IMR-90 (cell line): ENCODE measurements at regions not wholly inside any gene's neighbourhood (a gene's known extent, or its start where the extent isn't known, plus 50 kb on each side); places are given as distances from the start of the nearest gene placed in this dataset.

ENCODE experiments used
- ATAC-seq: fragments of 200-7000 bp; cut with Tn5 transposase; 2 replicates; pipeline ENCODE4 v1.9.1; 2020; ENCODE audit warnings: low read depth, mild to moderate bottlenecking, moderate library complexity
- BruUV-seq: library from RNA; stranded (reverse); fragments of 400-500 nt; replicated peaks from 2 replicates; lab custom pipeline; 2021; lab: Mats Ljungman, UMichigan
- CTCF ChIA-PET: fragments of 300-600 bp; formaldehyde crosslinking; extraction: SDS; loops from one replicate; lab custom pipeline; 2021; ENCODE audit warnings: antibody characterized with exemption; lab: Yijun Ruan, JAX
- POLR2A ChIA-PET: fragments of 300-600 bp; sonication (Branson Sonifier 250); formaldehyde crosslinking; loops from one replicate; lab custom pipeline; 2022; ENCODE audit warnings: antibody characterized with exemption; ENCODE audit not compliant: unreplicated experiment; lab: Charles Lee
- DNase-seq: peaks from one replicate; pipeline ENCODE4 v3.0.0; 2013
- H2AFZ ChIP-seq: replicated peaks from 2 replicates; pipeline ENCODE3; 2013; ENCODE audit warnings: low read length, mild to moderate bottlenecking; ENCODE audit not compliant: poor library complexity
- H2AK5ac ChIP-seq: 2 replicates; pipeline ENCODE4 v1.6.1; 2013; ENCODE audit warnings: low read depth, low read length, inconsistent platforms
- H2AK9ac ChIP-seq: replicated peaks from 2 replicates; pipeline ENCODE3; 2013; ENCODE audit warnings: mild to moderate bottlenecking, low read depth, low read length, moderate library complexity; ENCODE audit not compliant: poor library complexity
- H2BK120ac ChIP-seq: 2 replicates; pipeline ENCODE4 v1.6.1; 2013; ENCODE audit warnings: low read depth, low read length, inconsistent platforms
- H2BK15ac ChIP-seq: 3 replicates; pipeline ENCODE4 v1.6.1; 2013; ENCODE audit warnings: low read depth, low read length, inconsistent platforms
- H2BK20ac ChIP-seq: 2 replicates; pipeline ENCODE4 v1.6.1; 2013; ENCODE audit warnings: low read depth, mild to moderate bottlenecking, inconsistent platforms, low read length, moderate library complexity
- H2BK5ac ChIP-seq: 2 replicates; pipeline ENCODE4 v1.6.1; 2013; ENCODE audit warnings: mild to moderate bottlenecking, low read depth, low read length, inconsistent platforms; ENCODE audit not compliant: poor library complexity, severe bottlenecking
- H3K14ac ChIP-seq: replicated peaks from 2 replicates; pipeline ENCODE4 v1.6.1; 2013; ENCODE audit warnings: low read depth, low read length, inconsistent platforms
- H3K18ac ChIP-seq: 2 replicates; pipeline ENCODE4 v1.6.1; 2013; ENCODE audit warnings: low read depth, low read length, control low read depth
- H3K23ac ChIP-seq: 2 replicates; pipeline ENCODE4 v1.6.1; 2013; ENCODE audit warnings: low read depth, low read length, inconsistent platforms
- H3K27ac ChIP-seq: 2 replicates; pipeline ENCODE4 v1.5.1; 2013; ENCODE audit warnings: mild to moderate bottlenecking, control low read depth, low read length; ENCODE audit not compliant: insufficient read depth
- H3K27me3 ChIP-seq: 2 replicates; pipeline ENCODE4 v1.6.1; 2013; ENCODE audit warnings: low read length; ENCODE audit not compliant: control insufficient read depth, insufficient read depth
- H3K36me3 ChIP-seq: 2 replicates; pipeline ENCODE4 v1.6.1; 2013; ENCODE audit warnings: low read length, mixed read lengths; ENCODE audit not compliant: control insufficient read depth, insufficient read depth
- H3K4ac ChIP-seq: 2 replicates; pipeline ENCODE4 v1.6.1; 2013; ENCODE audit warnings: low read depth, low read length, inconsistent platforms
- H3K4me1 ChIP-seq: 2 replicates; pipeline ENCODE4 v1.6.1; 2013; ENCODE audit warnings: low read length, mixed read lengths; ENCODE audit not compliant: control insufficient read depth, insufficient read depth
- H3K4me2 ChIP-seq: 2 replicates; pipeline ENCODE4 v1.6.1; 2013; ENCODE audit warnings: low read depth, mild to moderate bottlenecking, control low read depth, low read length, moderate library complexity
- H3K4me3 ChIP-seq: 2 replicates; pipeline ENCODE4 v1.5.1; 2013; ENCODE audit warnings: low read depth, mild to moderate bottlenecking, control low read depth, low read length, moderate library complexity; ENCODE audit not compliant: insufficient read depth
- H3K56ac ChIP-seq: 2 replicates; pipeline ENCODE4 v1.6.1; 2013; ENCODE audit warnings: low read length, inconsistent platforms; ENCODE audit not compliant: insufficient read depth; ENCODE audit errors: extremely low read depth
- H3K79me1 ChIP-seq, 2 experiments: 2 replicates each; pipeline ENCODE4 v1.6.1; 2013; ENCODE audit warnings: low read length in 2 of 2, inconsistent platforms in 1 of 2, low read depth in 1 of 2
- H3K9ac ChIP-seq: 2 replicates; pipeline ENCODE4 v1.6.1; 2013; ENCODE audit warnings: low read depth, low read length, control low read depth
- H3K9me1 ChIP-seq: 2 replicates; pipeline ENCODE4 v1.6.1; 2013; ENCODE audit warnings: low read length, inconsistent platforms; ENCODE audit not compliant: insufficient read depth
- H3K9me3 ChIP-seq: 2 replicates; pipeline ENCODE4 v1.6.1; 2013; ENCODE audit warnings: low read length; ENCODE audit not compliant: control insufficient read depth, insufficient read depth
- H4K20me1 ChIP-seq: 2 replicates; pipeline ENCODE4 v1.6.1; 2013; ENCODE audit warnings: low read length, inconsistent platforms; ENCODE audit not compliant: insufficient read depth
- H4K5ac ChIP-seq: 2 replicates; pipeline ENCODE4 v1.6.1; 2013; ENCODE audit warnings: mild to moderate bottlenecking, low read depth, low read length, control low read depth
- H4K8ac ChIP-seq, 2 experiments: 2 replicates each; pipeline ENCODE4 v1.6.1; 2013; ENCODE audit warnings: low read depth in 2 of 2, low read length in 2 of 2, control low read depth in 1 of 2, inconsistent platforms in 1 of 2
- H4K91ac ChIP-seq: 2 replicates; pipeline ENCODE4 v1.6.1; 2013; ENCODE audit warnings: low read depth, low read length, inconsistent platforms; ENCODE audit not compliant: insufficient read depth
- CEBPB ChIP-seq: IDR thresholded peaks from 2 replicates; pipeline ENCODE4 v1.6.1; 2012; ENCODE audit warnings: low read depth, low read length, improper control_type of control experiment
- CHD1 ChIP-seq: IDR thresholded peaks from 2 replicates; pipeline ENCODE4 v1.6.1; 2012; ENCODE audit warnings: low read depth, low read length, improper control_type of control experiment
- FOS ChIP-seq: fragments of 150-350 bp; IDR thresholded peaks from 2 replicates; pipeline ENCODE4 v1.6.1; 2016; ENCODE audit warnings: low read depth, low read length
- MAFK ChIP-seq: IDR thresholded peaks from 2 replicates; pipeline ENCODE4 v1.6.1; 2012; ENCODE audit warnings: low read depth, low read length, improper control_type of control experiment
- MAZ ChIP-seq: IDR thresholded peaks from 2 replicates; pipeline ENCODE4 v1.6.1; 2012; ENCODE audit warnings: low read depth, mild to moderate bottlenecking, low read length, improper control_type of control experiment, moderate library complexity, borderline replicate concordance
- MXI1 ChIP-seq: IDR thresholded peaks from 2 replicates; pipeline ENCODE4 v1.6.1; 2012; ENCODE audit warnings: low read depth, mild to moderate bottlenecking, low read length, moderate library complexity, borderline replicate concordance
- NFE2L2 ChIP-seq: fragments of 150-350 bp; IDR thresholded peaks from 2 replicates; pipeline ENCODE4 v1.6.1; 2016; ENCODE audit warnings: low read depth, mild to moderate bottlenecking, low read length
- RAD21 ChIP-seq: IDR thresholded peaks from 2 replicates; pipeline ENCODE4 v1.6.1; 2012; ENCODE audit warnings: low read length, improper control_type of control experiment
- RFX5 ChIP-seq: IDR thresholded peaks from 2 replicates; pipeline ENCODE4 v1.8.0; 2012; ENCODE audit warnings: low read depth, mild to moderate bottlenecking, low read length, moderate library complexity
- WGBS, 2 experiments: methylation state at CpG; one replicate each; pipeline versions ENCODE4 v1.1.5 to v1.1.7; 2013; ENCODE audit warnings: missing lambda C conversion rate in 2 of 2; ENCODE audit not compliant: insufficient read length in 1 of 2; ENCODE audit errors: extremely low coverage in 2 of 2; 5-methylcytosine and 5-hydroxymethylcytosine counted together
- dilution Hi-C: fragments of 300-500 bp; cut with HindIII; formaldehyde crosslinking; loops from one replicate; pipeline ENCODE4 v1.14.3; 2018; ENCODE audit warnings: low sequenced_read_pairs; ENCODE audit not compliant: unreplicated experiment
- in situ Hi-C: fragments of 300-500 bp; cut with MboI; formaldehyde crosslinking; loops from 3 replicates; pipeline ENCODE4 v1.14.3; 2019; ENCODE audit warnings: low sequenced_read_pairs, inconsistent platforms, mixed read lengths
- intact Hi-C: fragments of 100-400 bp; cut with micrococcal nuclease; formaldehyde crosslinking; loops from 2 replicates; pipeline ENCODE4 v1.10.0; 2022
- TF ChIP-seq, protein P1 (sequence below): conservative IDR thresholded peaks from 2 replicates; pipeline ENCODE4 v1.5.1; 2012; ENCODE audit warnings: mild to moderate bottlenecking, low read depth, low read length, improper control_type of control experiment
- TF ChIP-seq, protein P2 (sequence below): fragments of 150-350 bp; IDR thresholded peaks from 2 replicates; pipeline ENCODE4 v1.6.1; 2017; ENCODE audit warnings: mild to moderate bottlenecking, antibody characterized with exemption, low read length, low read depth

DNA sequence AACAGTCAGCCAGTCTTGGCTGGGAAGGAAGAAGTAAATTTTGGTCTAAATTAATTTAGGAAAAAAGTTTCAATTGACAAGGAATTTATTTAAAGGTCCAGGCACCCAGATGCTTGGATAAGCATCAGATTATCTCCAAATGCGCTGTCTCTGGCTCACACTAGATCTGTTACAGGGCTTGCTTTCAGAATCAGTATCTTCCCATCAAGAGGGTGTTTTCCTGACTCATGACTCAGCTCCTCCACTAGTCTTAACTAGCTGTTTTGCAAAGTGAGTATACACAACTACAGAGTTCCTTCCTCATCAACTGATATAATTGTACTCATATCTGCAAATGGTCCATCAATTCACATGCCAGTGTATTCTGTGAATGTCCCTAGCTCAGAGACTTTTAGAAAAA is 482.1 kb upstream of the CPEB2 start:
- H3K4me1 ChIP-seq: no peaks in the 10 kb centered on the region
- TF ChIP-seq MXI1 (no peak), FOS (no peak), CEBPB (no peak), NFE2L2 (no peak), MAZ (no peak), MAFK (no peak), RAD21 (no peak), CHD1 (no peak), RFX5 (no peak)
- TF ChIP-seq, protein P1, sequence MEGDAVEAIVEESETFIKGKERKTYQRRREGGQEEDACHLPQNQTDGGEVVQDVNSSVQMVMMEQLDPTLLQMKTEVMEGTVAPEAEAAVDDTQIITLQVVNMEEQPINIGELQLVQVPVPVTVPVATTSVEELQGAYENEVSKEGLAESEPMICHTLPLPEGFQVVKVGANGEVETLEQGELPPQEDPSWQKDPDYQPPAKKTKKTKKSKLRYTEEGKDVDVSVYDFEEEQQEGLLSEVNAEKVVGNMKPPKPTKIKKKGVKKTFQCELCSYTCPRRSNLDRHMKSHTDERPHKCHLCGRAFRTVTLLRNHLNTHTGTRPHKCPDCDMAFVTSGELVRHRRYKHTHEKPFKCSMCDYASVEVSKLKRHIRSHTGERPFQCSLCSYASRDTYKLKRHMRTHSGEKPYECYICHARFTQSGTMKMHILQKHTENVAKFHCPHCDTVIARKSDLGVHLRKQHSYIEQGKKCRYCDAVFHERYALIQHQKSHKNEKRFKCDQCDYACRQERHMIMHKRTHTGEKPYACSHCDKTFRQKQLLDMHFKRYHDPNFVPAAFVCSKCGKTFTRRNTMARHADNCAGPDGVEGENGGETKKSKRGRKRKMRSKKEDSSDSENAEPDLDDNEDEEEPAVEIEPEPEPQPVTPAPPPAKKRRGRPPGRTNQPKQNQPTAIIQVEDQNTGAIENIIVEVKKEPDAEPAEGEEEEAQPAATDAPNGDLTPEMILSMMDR: no peak
- TF ChIP-seq, protein P2, sequence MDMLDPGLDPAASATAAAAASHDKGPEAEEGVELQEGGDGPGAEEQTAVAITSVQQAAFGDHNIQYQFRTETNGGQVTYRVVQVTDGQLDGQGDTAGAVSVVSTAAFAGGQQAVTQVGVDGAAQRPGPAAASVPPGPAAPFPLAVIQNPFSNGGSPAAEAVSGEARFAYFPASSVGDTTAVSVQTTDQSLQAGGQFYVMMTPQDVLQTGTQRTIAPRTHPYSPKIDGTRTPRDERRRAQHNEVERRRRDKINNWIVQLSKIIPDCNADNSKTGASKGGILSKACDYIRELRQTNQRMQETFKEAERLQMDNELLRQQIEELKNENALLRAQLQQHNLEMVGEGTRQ: no peak
- H2BK120ac ChIP-seq: no peak overlapping the region
- no peak overlapping the region for H3K27ac ChIP-seq
- H3K4ac ChIP-seq: no peak overlapping the region
- no peak overlapping the region for H3K18ac ChIP-seq
- H3K56ac ChIP-seq: no peak overlapping the region
- no peak overlapping the region for H2BK20ac ChIP-seq
- H3K4me3 ChIP-seq: no peak overlapping the region
- no TSS peak for BruUV-seq
- no peak overlapping the region for H3K14ac ChIP-seq
- H2AK9ac ChIP-seq: no peak overlapping the region
- dilution Hi-C loops: no loop called here
- no peaks in the 10 kb centered on the region for H4K20me1 ChIP-seq
- H4K8ac ChIP-seq: no peak overlapping the region
- 0% methylated on average over 1 of the region's 1 CpG; no CpG with 5 or more reads in 1 of the 2 experiments for WGBS, 2 experiments
- in situ Hi-C loops: no loop called here
- no peaks in the 10 kb centered on the region for H3K9me1 ChIP-seq
- H3K36me3 ChIP-seq: no peaks in the 10 kb centered on the region
- no peak overlapping the region for H4K5ac ChIP-seq
- ATAC-seq: no peak
- H2BK5ac ChIP-seq: no peak overlapping the region
- H3K23ac ChIP-seq: no peak overlapping the region
- no peak overlapping the region for H3K4me2 ChIP-seq
- peaks cover 3% of the 10 kb centered on the region; the same call in 1 of the 2 replicates for H3K9me3 ChIP-seq
- H3K9ac ChIP-seq: no peak overlapping the region
- intact Hi-C loops: no loop called here
- no peak overlapping the region for H2AFZ ChIP-seq
- no peak for DNase-seq
- POLR2A ChIA-PET: no interaction called here
- CTCF ChIA-PET: no interaction called here
- no peak overlapping the region for H2BK15ac ChIP-seq
- no peaks in the 10 kb centered on the region for H3K27me3 ChIP-seq
- no peak overlapping the region for H4K91ac ChIP-seq
- H2AK5ac ChIP-seq: no peak overlapping the region
- H3K79me1 ChIP-seq: no peaks in the 10 kb centered on the region
